ENCODE measurements at regions not wholly inside any gene's neighbourhood (a gene's known extent, or its start where the extent isn't known, plus 50 kb on each side); places are given as distances from the start of the nearest gene placed in this dataset.

- H3K9me3 ChIP-seq (ENCODE audit: insufficient read depth, low read depth, low read length) = no peaks in the 10 kb centered on the region
- H3K4me3 ChIP-seq (ENCODE audit: insufficient read depth, low read depth, low read length) = no peak overlapping the region
- H3K4me2 ChIP-seq (ENCODE audit: low read length) = no peak overlapping the region
- DNase-seq (ENCODE audit: low read depth) (no peak), FAIRE-seq (no peak)
- H3K36me3 ChIP-seq (ENCODE audit: insufficient read depth, low read length) = no peaks in the 10 kb centered on the region
- no peak overlapping the region for H2AFZ ChIP-seq (ENCODE audit: low read depth, low read length)
- no peak overlapping the region for H3K27ac ChIP-seq (ENCODE audit: low read depth, low read length)
- no peaks in the 10 kb centered on the region for H4K20me1 ChIP-seq (ENCODE audit: insufficient read depth, low read length)
- no peaks in the 10 kb centered on the region for H3K79me2 ChIP-seq (ENCODE audit: insufficient read depth, low read length)
- H3K27me3 Mint-ChIP-seq (ENCODE audit: low read depth, unreplicated experiment) = no peaks in the 10 kb centered on the region
- no peaks in the 10 kb centered on the region for H3K4me1 Mint-ChIP-seq (ENCODE audit: low read depth, unreplicated experiment)
- TF ChIP-seq CTCF (IDR thresholded peaks at IDR 0.05; ENCODE audit: insufficient read depth, low read depth, low read length) (no peak), EZH2 (IDR thresholded peaks at IDR 0.05; ENCODE audit: insufficient read depth, low read length) (no peak)
- no peaks in the 10 kb centered on the region for H3K9me3 Mint-ChIP-seq (ENCODE audit: unreplicated experiment)
- no peaks in the 10 kb centered on the region for H3K36me3 Mint-ChIP-seq (ENCODE audit: low read depth, unreplicated experiment)
- H3K27me3 ChIP-seq (ENCODE audit: insufficient read depth, low read length) = no peaks in the 10 kb centered on the region
- H3K4me1 ChIP-seq (ENCODE audit: insufficient read depth, low read length) = no peaks in the 10 kb centered on the region
- H3K4me3 Mint-ChIP-seq (ENCODE audit: unreplicated experiment) = no peak overlapping the region
- no peak overlapping the region for H3K27ac Mint-ChIP-seq (ENCODE audit: unreplicated experiment)
- no peak overlapping the region for H3K9ac ChIP-seq (ENCODE audit: low read length)
Observed at GRCh38 chr3:39671600-39671999, 137.8 kb upstream of the MYRIP start.

- Mint-ChIP-seq H3K4me3 (ENCODE audit: unreplicated experiment) (no peak overlapping the region), H3K4me1 (ENCODE audit: low read depth, unreplicated experiment) (peaks cover 6% of the 10 kb centered on the region), H3K27ac (ENCODE audit: unreplicated experiment) (peak overlapping the region; percentile 20), H3K9me3 (ENCODE audit: unreplicated experiment) (peaks cover 2% of the 10 kb centered on the region), H3K36me3 (ENCODE audit: low read depth, unreplicated experiment) (no peaks in the 10 kb centered on the region), H3K27me3 (ENCODE audit: low read depth, unreplicated experiment) (no peaks in the 10 kb centered on the region)
- H3K79me2 ChIP-seq (ENCODE audit: insufficient read depth, low read length) = no peaks in the 10 kb centered on the region
- FAIRE-seq = no peak
- no peak overlapping the region for H3K9ac ChIP-seq (ENCODE audit: low read length)
- H3K27ac ChIP-seq (ENCODE audit: low read depth, low read length) = no peak overlapping the region
- H3K4me3 ChIP-seq (ENCODE audit: insufficient read depth, low read depth, low read length) = no peak overlapping the region
- H3K9me3 ChIP-seq (ENCODE audit: insufficient read depth, low read depth, low read length) = no peaks in the 10 kb centered on the region
- H3K27me3 ChIP-seq (ENCODE audit: insufficient read depth, low read length) = no peaks in the 10 kb centered on the region
- no peaks in the 10 kb centered on the region for H3K36me3 ChIP-seq (ENCODE audit: insufficient read depth, low read length)
- TF ChIP-seq CTCF (IDR thresholded peaks at IDR 0.05; ENCODE audit: insufficient read depth, low read depth, low read length) (no peak), EZH2 (IDR thresholded peaks at IDR 0.05; ENCODE audit: insufficient read depth, low read length) (no peak)
- no peak overlapping the region for H3K4me2 ChIP-seq (ENCODE audit: low read length)
- H3K4me1 ChIP-seq (ENCODE audit: insufficient read depth, low read length) = no peaks in the 10 kb centered on the region
- no peak overlapping the region for H2AFZ ChIP-seq (ENCODE audit: low read depth, low read length)
- H4K20me1 ChIP-seq (ENCODE audit: insufficient read depth, low read length) = no peaks in the 10 kb centered on the region
- no peak for DNase-seq (ENCODE audit: low read depth)
Observed at GRCh38 chr3:39705351-39705900, 104.0 kb upstream of the MYRIP start.

- no peak overlapping the region for H3K4me3 Mint-ChIP-seq (ENCODE audit: unreplicated experiment)
Observed at GRCh38 chr3:39707314-39707909, 102.0 kb upstream of the MYRIP start.

More at GRCh38 chr3:39707314-39707909, 102.0 kb upstream of the MYRIP start:
- Histone ChIP-seq H3K27me3 (ENCODE audit: insufficient read depth, low read length) (no peaks in the 10 kb centered on the region), H3K27ac (ENCODE audit: low read depth, low read length) (no peak overlapping the region), H2AFZ (ENCODE audit: low read depth, low read length) (no peak overlapping the region), H3K4me3 (ENCODE audit: insufficient read depth, low read depth, low read length) (no peak overlapping the region), H3K79me2 (ENCODE audit: insufficient read depth, low read length) (no peaks in the 10 kb centered on the region), H3K9me3 (ENCODE audit: insufficient read depth, low read depth, low read length) (no peaks in the 10 kb centered on the region), H3K4me1 (ENCODE audit: insufficient read depth, low read length) (no peaks in the 10 kb centered on the region), H3K36me3 (ENCODE audit: insufficient read depth, low read length) (no peaks in the 10 kb centered on the region), H3K9ac (ENCODE audit: low read length) (no peak overlapping the region), H4K20me1 (ENCODE audit: insufficient read depth, low read length) (no peaks in the 10 kb centered on the region), H3K4me2 (ENCODE audit: low read length) (no peak overlapping the region)
- TF ChIP-seq CTCF (IDR thresholded peaks at IDR 0.05; ENCODE audit: insufficient read depth, low read depth, low read length) (peak; percentile 71), EZH2 (IDR thresholded peaks at IDR 0.05; ENCODE audit: insufficient read depth, low read length) (no peak)
- Mint-ChIP-seq H3K4me1 (ENCODE audit: low read depth, unreplicated experiment) (peaks cover 6% of the 10 kb centered on the region), H3K36me3 (ENCODE audit: low read depth, unreplicated experiment) (no peaks in the 10 kb centered on the region), H3K9me3 (ENCODE audit: unreplicated experiment) (no peaks in the 10 kb centered on the region), H3K27ac (ENCODE audit: unreplicated experiment) (no peak overlapping the region), H3K27me3 (ENCODE audit: low read depth, unreplicated experiment) (no peaks in the 10 kb centered on the region)
- no peak for FAIRE-seq
- peak; percentile 13 for DNase-seq (ENCODE audit: low read depth)

Data from astrocyte (in vitro differentiated cells and primary cell).